SKM-1 treated with dmso at 0.1 percent for 144 hours (cell line): ENCODE measurements at regions not wholly inside any gene's neighbourhood (a gene's known extent, or its start where the extent isn't known, plus 50 kb on each side); places are given as distances from the start of the nearest gene placed in this dataset.
A peak's percentile ranks its signal among the peaks of the same experiment; 100 is the strongest.

Experiments
- DNase-seq: peaks from one replicate; lab custom pipeline; 2025; ENCODE audit not compliant: unreplicated experiment; lab: John Stamatoyannopoulos, UW

GRCh38 chr9:31071606-31072286, 1312.7 kb upstream of the ACO1 start:
- no peak for DNase-seq

GRCh38 chr9:31078175-31078574, 1306.3 kb upstream of the ACO1 start:
- no peak for DNase-seq

- DNase-seq: no peak
These were observed 1300.1 kb upstream of the ACO1 start for GRCh38 chr9:31084350-31084749.

- DNase-seq: no peak
These were observed 1294.8 kb upstream of the ACO1 start for GRCh38 chr9:31089549-31090221.

GRCh38 chr9:31100311-31100710, 1284.1 kb upstream of the ACO1 start:
- no peak for DNase-seq

- DNase-seq: no peak
These were observed 1280.6 kb upstream of the ACO1 start for GRCh38 chr9:31103836-31104235.

GRCh38 chr9:31104249-31104648, 1280.2 kb upstream of the ACO1 start:
- DNase-seq: no peak

GRCh38 chr9:31112491-31112890, 1272.0 kb upstream of the ACO1 start:
- DNase-seq: no peak

- DNase-seq: no peak
These were observed 1270.1 kb upstream of the ACO1 start for GRCh38 chr9:31114346-31114745.

GRCh38 chr9:31119890-31120454, 1264.5 kb upstream of the ACO1 start:
- DNase-seq: peak; percentile 15

GRCh38 chr9:31124389-31124788, 1260.1 kb upstream of the ACO1 start:
- DNase-seq: no peak

GRCh38 chr9:31135567-31135966, 1248.9 kb upstream of the ACO1 start:
- DNase-seq: no peak

GRCh38 chr9:31136524-31136923, 1247.9 kb upstream of the ACO1 start:
- no peak for DNase-seq

- peak; percentile 24 for DNase-seq
These were observed 1247.0 kb upstream of the ACO1 start for GRCh38 chr9:31137176-31138160.

GRCh38 chr9:31140316-31140715, 1244.1 kb upstream of the ACO1 start:
- DNase-seq: peak; percentile 34

- no peak for DNase-seq
These were observed 1242.0 kb upstream of the ACO1 start for GRCh38 chr9:31142456-31142855.

GRCh38 chr9:31144614-31145013, 1239.8 kb upstream of the ACO1 start:
- no peak for DNase-seq

GRCh38 chr9:31146485-31147166, 1237.8 kb upstream of the ACO1 start:
- no peak for DNase-seq

GRCh38 chr9:31153250-31153840, 1231.1 kb upstream of the ACO1 start:
- DNase-seq: no peak

- no peak for DNase-seq
These were observed 1217.9 kb upstream of the ACO1 start for GRCh38 chr9:31166516-31166915.
